ENCODE measurements at regions not wholly inside any gene's neighbourhood (a gene's known extent, or its start where the extent isn't known, plus 50 kb on each side); places are given as distances from the start of the nearest gene placed in this dataset.

DNA sequence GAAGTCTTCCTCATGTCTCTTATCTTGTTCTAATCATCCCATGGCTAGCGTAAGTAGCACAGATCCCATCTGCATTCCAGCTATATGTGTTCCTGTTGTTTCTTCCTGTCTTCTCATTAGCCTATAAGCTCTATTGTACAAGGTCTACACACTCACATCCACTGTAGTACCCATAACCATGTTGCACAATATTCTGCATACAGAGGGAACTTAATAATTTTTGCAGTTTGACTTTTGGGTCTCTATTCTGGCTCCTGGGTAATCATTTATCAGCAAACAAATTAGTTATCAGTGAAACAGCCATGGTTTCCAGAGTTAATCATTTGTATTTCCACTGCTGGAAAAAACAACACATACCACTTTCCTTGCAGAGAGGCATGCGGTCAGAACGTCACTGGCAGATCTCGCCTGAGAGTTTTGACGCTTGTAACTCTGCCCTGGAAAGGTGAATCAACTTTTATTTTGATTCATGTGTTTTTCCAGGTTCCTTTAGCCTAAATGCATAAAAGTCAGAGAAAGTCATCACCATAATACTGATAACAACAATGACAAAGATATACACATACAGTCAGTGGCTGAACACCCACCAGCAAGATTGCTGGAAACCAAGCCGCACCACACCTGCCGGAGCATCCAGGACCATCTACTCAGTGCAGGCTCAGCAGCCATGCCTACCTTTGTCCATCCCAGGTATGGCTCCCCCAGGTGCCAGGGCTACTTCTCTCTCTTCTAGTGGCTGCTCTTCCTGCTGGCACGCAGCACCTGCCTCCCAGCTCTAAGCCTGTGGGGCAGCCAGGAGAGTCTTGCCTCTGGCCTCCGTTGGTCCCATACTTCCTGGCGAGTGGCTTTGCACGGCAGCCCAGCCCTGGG, 158.2 kb downstream of the QRSL1 start:
- H3K9me3 ChIP-seq = no peaks in the 10 kb centered on the region
- POLR2A ChIA-PET = no interaction called here
- no peaks in the 10 kb centered on the region for H3K79me2 ChIP-seq (ENCODE audit: insufficient read depth)
- H3K9me2 ChIP-seq = no peaks in the 10 kb centered on the region
- DNase-seq = no peak
- no peak overlapping the region for H3K4me2 ChIP-seq
- H4K20me1 ChIP-seq (ENCODE audit: insufficient read depth) = no peaks in the 10 kb centered on the region
- peaks cover 0 to 26% of the 10 kb centered on the region in 2 experiments; a peak in 1 of 4 replicates for H3K4me1 ChIP-seq (ENCODE audit: control insufficient read depth in 1 of 2, insufficient read depth in 2 of 2, low read depth in 1 of 2, low read length in 1 of 2)
- TF ChIP-seq JUND (IDR thresholded peaks at IDR 0.05) (no peak), EP300 (IDR thresholded peaks at IDR 0.05; ENCODE audit: borderline replicate concordance in 1 of 2, low read depth in 1 of 2, low read length in 1 of 2) (no peak), EZH2phosphoT487 (IDR thresholded peaks at IDR 0.05; ENCODE audit: borderline replicate concordance, low read depth) (no peak), MEF2A (IDR thresholded peaks at IDR 0.05; ENCODE audit: borderline replicate concordance, low read depth) (no peak), FOSL2 (IDR thresholded peaks at IDR 0.05; ENCODE audit: borderline replicate concordance, low read depth) (no peak), GABPA (IDR thresholded peaks at IDR 0.05; ENCODE audit: low read depth) (no peak), FOXJ3 (CRISPR knock-in tag; IDR thresholded peaks at IDR 0.05) (no peak), MXI1 (IDR thresholded peaks at IDR 0.05; ENCODE audit: low read depth, low read length) (no peak), RFX5 (IDR thresholded peaks at IDR 0.05; ENCODE audit: low read length) (no peak), GATA2 (CRISPR knock-in tag; IDR thresholded peaks at IDR 0.05) (no peak), CHD2 (IDR thresholded peaks at IDR 0.05; ENCODE audit: low read length, partially characterized antibody) (no peak), YY1 (IDR thresholded peaks at IDR 0.05; ENCODE audit: low read depth) (no peak), ELF1 (IDR thresholded peaks at IDR 0.05) (no peak)
- TF ChIP-seq, protein P1, sequence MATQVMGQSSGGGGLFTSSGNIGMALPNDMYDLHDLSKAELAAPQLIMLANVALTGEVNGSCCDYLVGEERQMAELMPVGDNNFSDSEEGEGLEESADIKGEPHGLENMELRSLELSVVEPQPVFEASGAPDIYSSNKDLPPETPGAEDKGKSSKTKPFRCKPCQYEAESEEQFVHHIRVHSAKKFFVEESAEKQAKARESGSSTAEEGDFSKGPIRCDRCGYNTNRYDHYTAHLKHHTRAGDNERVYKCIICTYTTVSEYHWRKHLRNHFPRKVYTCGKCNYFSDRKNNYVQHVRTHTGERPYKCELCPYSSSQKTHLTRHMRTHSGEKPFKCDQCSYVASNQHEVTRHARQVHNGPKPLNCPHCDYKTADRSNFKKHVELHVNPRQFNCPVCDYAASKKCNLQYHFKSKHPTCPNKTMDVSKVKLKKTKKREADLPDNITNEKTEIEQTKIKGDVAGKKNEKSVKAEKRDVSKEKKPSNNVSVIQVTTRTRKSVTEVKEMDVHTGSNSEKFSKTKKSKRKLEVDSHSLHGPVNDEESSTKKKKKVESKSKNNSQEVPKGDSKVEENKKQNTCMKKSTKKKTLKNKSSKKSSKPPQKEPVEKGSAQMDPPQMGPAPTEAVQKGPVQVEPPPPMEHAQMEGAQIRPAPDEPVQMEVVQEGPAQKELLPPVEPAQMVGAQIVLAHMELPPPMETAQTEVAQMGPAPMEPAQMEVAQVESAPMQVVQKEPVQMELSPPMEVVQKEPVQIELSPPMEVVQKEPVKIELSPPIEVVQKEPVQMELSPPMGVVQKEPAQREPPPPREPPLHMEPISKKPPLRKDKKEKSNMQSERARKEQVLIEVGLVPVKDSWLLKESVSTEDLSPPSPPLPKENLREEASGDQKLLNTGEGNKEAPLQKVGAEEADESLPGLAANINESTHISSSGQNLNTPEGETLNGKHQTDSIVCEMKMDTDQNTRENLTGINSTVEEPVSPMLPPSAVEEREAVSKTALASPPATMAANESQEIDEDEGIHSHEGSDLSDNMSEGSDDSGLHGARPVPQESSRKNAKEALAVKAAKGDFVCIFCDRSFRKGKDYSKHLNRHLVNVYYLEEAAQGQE (IDR thresholded peaks at IDR 0.05; ENCODE audit: low read depth, low read length) = no peak
- TF ChIP-seq, protein P2, sequence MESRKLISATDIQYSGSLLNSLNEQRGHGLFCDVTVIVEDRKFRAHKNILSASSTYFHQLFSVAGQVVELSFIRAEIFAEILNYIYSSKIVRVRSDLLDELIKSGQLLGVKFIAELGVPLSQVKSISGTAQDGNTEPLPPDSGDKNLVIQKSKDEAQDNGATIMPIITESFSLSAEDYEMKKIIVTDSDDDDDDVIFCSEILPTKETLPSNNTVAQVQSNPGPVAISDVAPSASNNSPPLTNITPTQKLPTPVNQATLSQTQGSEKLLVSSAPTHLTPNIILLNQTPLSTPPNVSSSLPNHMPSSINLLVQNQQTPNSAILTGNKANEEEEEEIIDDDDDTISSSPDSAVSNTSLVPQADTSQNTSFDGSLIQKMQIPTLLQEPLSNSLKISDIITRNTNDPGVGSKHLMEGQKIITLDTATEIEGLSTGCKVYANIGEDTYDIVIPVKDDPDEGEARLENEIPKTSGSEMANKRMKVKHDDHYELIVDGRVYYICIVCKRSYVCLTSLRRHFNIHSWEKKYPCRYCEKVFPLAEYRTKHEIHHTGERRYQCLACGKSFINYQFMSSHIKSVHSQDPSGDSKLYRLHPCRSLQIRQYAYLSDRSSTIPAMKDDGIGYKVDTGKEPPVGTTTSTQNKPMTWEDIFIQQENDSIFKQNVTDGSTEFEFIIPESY (IDR thresholded peaks at IDR 0.05; ENCODE audit: borderline replicate concordance, low read depth) = no peak
- CTCF ChIA-PET = no interaction called here
- no peaks in the 10 kb centered on the region for H3K36me3 ChIP-seq (replicated peaks in 1 of 2; ENCODE audit: control insufficient read depth in 1 of 2, insufficient read depth in 2 of 2, low read length in 1 of 2)
- H3K27ac ChIP-seq (ENCODE audit: low read depth in 2 of 2, low read length in 1 of 2) = no peak overlapping the region
- no peaks in the 10 kb centered on the region for H3F3A ChIP-seq (replicated peaks; ENCODE audit: insufficient read depth)
- H3K27me3 ChIP-seq (ENCODE audit: insufficient read depth) = no peaks in the 10 kb centered on the region
- WGBS (ENCODE audit: low lambda C conversion rate) = 64% methylated on average over 11 of the region's 11 CpGs
- no peak overlapping the region for H2AFZ ChIP-seq (ENCODE audit: low read depth)
- no peak overlapping the region for H3K4me3 ChIP-seq (ENCODE audit: low read depth in 2 of 2, low read length in 1 of 2)
- no peak overlapping the region for H3K9ac ChIP-seq
